Peyer's patch (tissue), 4 donors: ENCODE measurements at regions not wholly inside any gene's neighbourhood (a gene's known extent, or its start where the extent isn't known, plus 50 kb on each side); places are given as distances from the start of the nearest gene placed in this dataset.

ENCODE experiments used
- POLR2A ChIP-seq, 2 donors: fragments of 450-650 bp; IDR thresholded peaks; one replicate each; pipeline ENCODE4 v1.5.1; 2017; ENCODE audit warnings: antibody characterized with exemption in 2 of 2, mild to moderate bottlenecking in 2 of 2, moderate library complexity in 2 of 2
- TF ChIP-seq, protein P1 (sequence below), 6 experiments: fragments of 450-650 bp in 4 of 6; fragments of 200-600 bp in 2 of 6; sonication (generic) in 1 of 6; IDR thresholded peaks; one replicate each; pipeline ENCODE4 v1.5.1; 2017 to 2019; ENCODE audit warnings: antibody characterized with exemption in 6 of 6, mild to moderate bottlenecking in 3 of 6, moderate library complexity in 1 of 6

- TF ChIP-seq, protein P1, sequence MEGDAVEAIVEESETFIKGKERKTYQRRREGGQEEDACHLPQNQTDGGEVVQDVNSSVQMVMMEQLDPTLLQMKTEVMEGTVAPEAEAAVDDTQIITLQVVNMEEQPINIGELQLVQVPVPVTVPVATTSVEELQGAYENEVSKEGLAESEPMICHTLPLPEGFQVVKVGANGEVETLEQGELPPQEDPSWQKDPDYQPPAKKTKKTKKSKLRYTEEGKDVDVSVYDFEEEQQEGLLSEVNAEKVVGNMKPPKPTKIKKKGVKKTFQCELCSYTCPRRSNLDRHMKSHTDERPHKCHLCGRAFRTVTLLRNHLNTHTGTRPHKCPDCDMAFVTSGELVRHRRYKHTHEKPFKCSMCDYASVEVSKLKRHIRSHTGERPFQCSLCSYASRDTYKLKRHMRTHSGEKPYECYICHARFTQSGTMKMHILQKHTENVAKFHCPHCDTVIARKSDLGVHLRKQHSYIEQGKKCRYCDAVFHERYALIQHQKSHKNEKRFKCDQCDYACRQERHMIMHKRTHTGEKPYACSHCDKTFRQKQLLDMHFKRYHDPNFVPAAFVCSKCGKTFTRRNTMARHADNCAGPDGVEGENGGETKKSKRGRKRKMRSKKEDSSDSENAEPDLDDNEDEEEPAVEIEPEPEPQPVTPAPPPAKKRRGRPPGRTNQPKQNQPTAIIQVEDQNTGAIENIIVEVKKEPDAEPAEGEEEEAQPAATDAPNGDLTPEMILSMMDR (IDR thresholded peaks at IDR 0.05), result no peak
- TF ChIP-seq POLR2A (IDR thresholded peaks at IDR 0.05), result no peak
These were observed 121.1 kb downstream of the LHX2 start for GRCh38 chr9:124132671-124133147.
